Esophagus squamous epithelium (tissue), 5 donors: ENCODE measurements at regions not wholly inside any gene's neighbourhood (a gene's known extent, or its start where the extent isn't known, plus 50 kb on each side); places are given as distances from the start of the nearest gene placed in this dataset.

Source experiments
- DNase-seq: peaks from one replicate; lab custom pipeline; 2025; lab: John Stamatoyannopoulos, UW
- H3K27ac ChIP-seq, 4 donors: fragments of 200-600 bp; sonication (generic); one replicate each; pipeline ENCODE4 v1.5.1; 2016 to 2019; ENCODE audit warnings: mild to moderate bottlenecking in 1 of 4
- H3K27me3 ChIP-seq, 4 donors: fragments of 200-600 bp; sonication (generic); 1 replicate in 3 of 4; 2 replicates in 1 of 4; pipeline versions ENCODE4 v1.5.1 to v1.6.0; 2017 to 2021; ENCODE audit warnings: antibody characterized with exemption in 1 of 4
- H3K36me3 ChIP-seq, 3 donors: fragments of 200-600 bp; sonication (generic); one replicate each; pipeline ENCODE4 v1.5.1; 2016 to 2019
- H3K4me1 ChIP-seq, 3 donors: fragments of 200-600 bp; sonication (generic); one replicate each; pipeline ENCODE4 v1.5.1; 2017 to 2019
- H3K4me3 ChIP-seq, 4 donors: fragments of 200-600 bp; sonication (generic); 1 replicate in 3 of 4; 2 replicates in 1 of 4; pipeline ENCODE4 v1.5.1; 2016 to 2019; ENCODE audit warnings: mild to moderate bottlenecking in 2 of 4, moderate library complexity in 1 of 4
- H3K9me3 ChIP-seq, 3 donors: fragments of 200-600 bp; sonication (generic); one replicate each; pipeline ENCODE4 v1.5.1; 2016 to 2019
- POLR2A ChIP-seq, 4 donors: fragments of 450-650 bp; IDR thresholded peaks; one replicate each; pipeline ENCODE4 v1.6.1; 2017; ENCODE audit warnings: antibody characterized with exemption in 4 of 4, mild to moderate bottlenecking in 4 of 4, moderate library complexity in 3 of 4
- WGBS, 2 donors: methylation state at CpG; one replicate each; pipeline ENCODE4 v1.1.5; 2018; 5-methylcytosine and 5-hydroxymethylcytosine counted together
- intact Hi-C: fragments of 100-400 bp; cut with DNase I; formaldehyde crosslinking; loops from one replicate; pipeline ENCODE4 v1.15.0; 2022
- TF ChIP-seq, protein P1 (sequence below), 6 experiments: fragments of 450-650 bp in 4 of 6; fragments of 200-600 bp in 2 of 6; sonication (generic) in 2 of 6; IDR thresholded peaks; one replicate each; pipeline ENCODE4 v1.5.1; 2016 to 2019; ENCODE audit warnings: antibody characterized with exemption in 6 of 6, mild to moderate bottlenecking in 4 of 6, moderate library complexity in 4 of 6
- donor health status: DM: yes; HTN: yes; CAD: no.

- H3K9me3 ChIP-seq = no peaks in the 10 kb centered on the region
- 47 to 57% methylated on average over 2 of the region's 2 CpGs for WGBS, 2 donors
- no peak for TF ChIP-seq POLR2A (IDR thresholded peaks at IDR 0.05)
- TF ChIP-seq, protein P1, sequence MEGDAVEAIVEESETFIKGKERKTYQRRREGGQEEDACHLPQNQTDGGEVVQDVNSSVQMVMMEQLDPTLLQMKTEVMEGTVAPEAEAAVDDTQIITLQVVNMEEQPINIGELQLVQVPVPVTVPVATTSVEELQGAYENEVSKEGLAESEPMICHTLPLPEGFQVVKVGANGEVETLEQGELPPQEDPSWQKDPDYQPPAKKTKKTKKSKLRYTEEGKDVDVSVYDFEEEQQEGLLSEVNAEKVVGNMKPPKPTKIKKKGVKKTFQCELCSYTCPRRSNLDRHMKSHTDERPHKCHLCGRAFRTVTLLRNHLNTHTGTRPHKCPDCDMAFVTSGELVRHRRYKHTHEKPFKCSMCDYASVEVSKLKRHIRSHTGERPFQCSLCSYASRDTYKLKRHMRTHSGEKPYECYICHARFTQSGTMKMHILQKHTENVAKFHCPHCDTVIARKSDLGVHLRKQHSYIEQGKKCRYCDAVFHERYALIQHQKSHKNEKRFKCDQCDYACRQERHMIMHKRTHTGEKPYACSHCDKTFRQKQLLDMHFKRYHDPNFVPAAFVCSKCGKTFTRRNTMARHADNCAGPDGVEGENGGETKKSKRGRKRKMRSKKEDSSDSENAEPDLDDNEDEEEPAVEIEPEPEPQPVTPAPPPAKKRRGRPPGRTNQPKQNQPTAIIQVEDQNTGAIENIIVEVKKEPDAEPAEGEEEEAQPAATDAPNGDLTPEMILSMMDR (IDR thresholded peaks at IDR 0.05) = no peak
- no peaks in the 10 kb centered on the region for H3K4me1 ChIP-seq
- H3K27ac ChIP-seq = no peak overlapping the region
- intact Hi-C loops = no loop called here
- H3K4me3 ChIP-seq = no peak overlapping the region
- no peaks in the 10 kb centered on the region for H3K27me3 ChIP-seq
- DNase-seq = no peak
- H3K36me3 ChIP-seq = no peaks in the 10 kb centered on the region
Observed at GRCh38 chr18:28281400-28281799, 104.5 kb upstream of the CDH2 start.

DNA sequence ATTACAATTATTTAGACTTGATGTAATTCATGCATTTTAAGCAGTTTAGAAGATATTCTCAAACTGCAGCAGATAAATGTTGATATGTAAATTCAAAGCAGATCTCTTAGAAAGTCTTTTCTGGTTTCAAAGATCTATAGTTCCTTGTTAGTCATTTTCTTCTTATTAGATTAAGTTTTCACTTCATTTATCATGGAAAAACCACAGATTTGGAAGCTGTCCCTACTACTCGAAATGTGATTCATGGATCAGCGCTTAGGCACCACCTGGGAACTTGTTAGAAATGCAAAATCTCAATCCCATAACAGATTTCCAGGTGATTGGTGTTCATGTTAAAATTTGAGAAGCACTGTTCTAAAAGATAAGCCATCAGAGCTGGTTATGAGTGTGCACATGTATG is 92.8 kb upstream of the CDH2 start:
- H3K4me1 ChIP-seq = no peaks in the 10 kb centered on the region
- WGBS, 2 donors = 71 to 72% methylated on average over 2 of the region's 2 CpGs
- H3K9me3 ChIP-seq = no peaks in the 10 kb centered on the region
- no peak overlapping the region for H3K27ac ChIP-seq
- no peak overlapping the region for H3K4me3 ChIP-seq
- intact Hi-C loops = no loop called here
- no peaks in the 10 kb centered on the region for H3K27me3 ChIP-seq
- TF ChIP-seq, protein P1 (IDR thresholded peaks at IDR 0.05) = no peak
- TF ChIP-seq POLR2A (IDR thresholded peaks at IDR 0.05) = no peak
- DNase-seq = no peak
- H3K36me3 ChIP-seq = no peaks in the 10 kb centered on the region

- Histone ChIP-seq H3K9me3 (no peaks in the 10 kb centered on the region), H3K4me3 (no peak overlapping the region), H3K27me3 (no peaks in the 10 kb centered on the region), H3K4me1 (no peaks in the 10 kb centered on the region), H3K27ac (no peak overlapping the region), H3K36me3 (no peaks in the 10 kb centered on the region)
- no peak for TF ChIP-seq POLR2A (IDR thresholded peaks at IDR 0.05)
- TF ChIP-seq, protein P1 (IDR thresholded peaks at IDR 0.05) = no peak
- intact Hi-C loops = no loop called here
- WGBS, 2 donors = 45 to 57% methylated on average over 4 of the region's 4 CpGs
- DNase-seq = no peak
Observed at GRCh38 chr18:28267878-28268625, 91.1 kb upstream of the CDH2 start.

- H3K4me1 ChIP-seq = no peaks in the 10 kb centered on the region
- H3K9me3 ChIP-seq = no peaks in the 10 kb centered on the region
- TF ChIP-seq, protein P1 (IDR thresholded peaks at IDR 0.05) = no peak
- no peak for TF ChIP-seq POLR2A (IDR thresholded peaks at IDR 0.05)
- intact Hi-C loops = no loop called here
- 35 to 42% methylated on average over 2 of the region's 2 CpGs for WGBS, 2 donors
- H3K36me3 ChIP-seq = no peaks in the 10 kb centered on the region
- H3K27me3 ChIP-seq = no peaks in the 10 kb centered on the region
- H3K4me3 ChIP-seq = no peak overlapping the region
- no peak overlapping the region for H3K27ac ChIP-seq
- no peak for DNase-seq
Observed at GRCh38 chr18:28267276-28267675, 90.3 kb upstream of the CDH2 start.

GRCh38 chr18:28256166-28256565 is 79.2 kb upstream of the CDH2 start:
- 41 to 49% methylated on average over 2 of the region's 2 CpGs for WGBS, 2 donors
- intact Hi-C loops = no loop called here

More at GRCh38 chr18:28256166-28256565, 79.2 kb upstream of the CDH2 start:
- no peak for DNase-seq
- no peaks in the 10 kb centered on the region for H3K4me1 ChIP-seq
- H3K36me3 ChIP-seq = no peaks in the 10 kb centered on the region
- no peaks in the 10 kb centered on the region for H3K27me3 ChIP-seq
- no peaks in the 10 kb centered on the region for H3K9me3 ChIP-seq
- H3K27ac ChIP-seq = no peak overlapping the region
- no peak for TF ChIP-seq POLR2A (IDR thresholded peaks at IDR 0.05)
- TF ChIP-seq, protein P1 (IDR thresholded peaks at IDR 0.05) = no peak
- H3K4me3 ChIP-seq = no peak overlapping the region
